ENCODE measurements at regions not wholly inside any gene's neighbourhood (a gene's known extent, or its start where the extent isn't known, plus 50 kb on each side); places are given as distances from the start of the nearest gene placed in this dataset.

- TF ChIP-seq POLR2A (IDR thresholded peaks at IDR 0.05) (no peak), CTCF (IDR thresholded peaks at IDR 0.05) (peak in 1 of 6 experiments; percentile 20)
Measured at GRCh38 chr21:32921632-32922230, 104.0 kb upstream of the OLIG2 start.

All from thyroid gland (tissue), 4 donors.